ENCODE measurements at regions not wholly inside any gene's neighbourhood (a gene's known extent, or its start where the extent isn't known, plus 50 kb on each side); places are given as distances from the start of the nearest gene placed in this dataset.
A peak's percentile ranks its signal among the peaks of the same experiment; 100 is the strongest.

- Histone ChIP-seq H3K4me1 (ENCODE audit: control insufficient read depth, low read length) (peaks cover 89% of the 10 kb centered on the region), H3K27me3 (ENCODE audit: control insufficient read depth, low read length) (no peaks in the 10 kb centered on the region), H3K9me2 (replicated peaks; ENCODE audit: control insufficient read depth, low read length) (no peaks in the 10 kb centered on the region), H3K4me2 (ENCODE audit: low read length) (no peak overlapping the region), H3K27ac (ENCODE audit: low read depth, low read length) (no peak overlapping the region), H3K9me3 (ENCODE audit: control insufficient read depth, insufficient read depth, low read length) (no peaks in the 10 kb centered on the region), H3F3A (ENCODE audit: control insufficient read depth, insufficient read depth) (no peaks in the 10 kb centered on the region), H3K79me2 (ENCODE audit: control insufficient read depth, low read length) (no peaks in the 10 kb centered on the region), H3K36me3 (ENCODE audit: control insufficient read depth, low read length) (no peaks in the 10 kb centered on the region), H3K4me3 (ENCODE audit: low read length) (no peak overlapping the region), H4K20me1 (ENCODE audit: control insufficient read depth, insufficient read depth, low read depth, low read length) (no peaks in the 10 kb centered on the region)
- TF ChIP-seq CTCF (IDR thresholded peaks at IDR 0.05; ENCODE audit: low read depth, low read length, poor library complexity, severe bottlenecking) (peak; percentile 42), EZH2phosphoT487 (IDR thresholded peaks at IDR 0.05; ENCODE audit: borderline replicate concordance, low read length) (no peak)
Measured at GRCh38 chr15:70265466-70265978, 167.8 kb upstream of the TLE3 start.

GRCh38 chr15:70264738-70265465, 167.2 kb upstream of the TLE3 start:
- TF ChIP-seq CTCF (IDR thresholded peaks at IDR 0.05; ENCODE audit: low read depth, low read length, poor library complexity, severe bottlenecking) (no peak), EZH2phosphoT487 (IDR thresholded peaks at IDR 0.05; ENCODE audit: borderline replicate concordance, low read length) (no peak)
- Histone ChIP-seq H3K4me2 (ENCODE audit: low read length) (peak overlapping the region; percentile 26; the same call in 1 of the 2 replicates), H3K27me3 (ENCODE audit: control insufficient read depth, low read length) (no peaks in the 10 kb centered on the region), H4K20me1 (ENCODE audit: control insufficient read depth, insufficient read depth, low read depth, low read length) (no peaks in the 10 kb centered on the region), H3K9me3 (ENCODE audit: control insufficient read depth, insufficient read depth, low read length) (no peaks in the 10 kb centered on the region), H3K9me2 (replicated peaks; ENCODE audit: control insufficient read depth, low read length) (no peaks in the 10 kb centered on the region), H3F3A (ENCODE audit: control insufficient read depth, insufficient read depth) (no peaks in the 10 kb centered on the region), H3K4me1 (ENCODE audit: control insufficient read depth, low read length) (peaks cover 89% of the 10 kb centered on the region), H3K4me3 (ENCODE audit: low read length) (no peak overlapping the region), H3K27ac (ENCODE audit: low read depth, low read length) (no peak overlapping the region), H3K36me3 (ENCODE audit: control insufficient read depth, low read length) (no peaks in the 10 kb centered on the region), H3K79me2 (ENCODE audit: control insufficient read depth, low read length) (no peaks in the 10 kb centered on the region)

GRCh38 chr15:70264014-70264582, 166.4 kb upstream of the TLE3 start:
- H3K36me3 ChIP-seq (ENCODE audit: control insufficient read depth, low read length), result no peaks in the 10 kb centered on the region
- H3K4me3 ChIP-seq (ENCODE audit: low read length), result no peak overlapping the region
- H3K27ac ChIP-seq (ENCODE audit: low read depth, low read length), result no peak overlapping the region
- H4K20me1 ChIP-seq (ENCODE audit: control insufficient read depth, insufficient read depth, low read depth, low read length), result no peaks in the 10 kb centered on the region
- no peaks in the 10 kb centered on the region for H3K27me3 ChIP-seq (ENCODE audit: control insufficient read depth, low read length)
- no peaks in the 10 kb centered on the region for H3F3A ChIP-seq (ENCODE audit: control insufficient read depth, insufficient read depth)
- peak overlapping the region; percentile 44; the same call in 1 of the 2 replicates for H3K4me2 ChIP-seq (ENCODE audit: low read length)
- H3K79me2 ChIP-seq (ENCODE audit: control insufficient read depth, low read length), result no peaks in the 10 kb centered on the region
- H3K4me1 ChIP-seq (ENCODE audit: control insufficient read depth, low read length), result peaks cover 89% of the 10 kb centered on the region
- TF ChIP-seq EZH2phosphoT487 (IDR thresholded peaks at IDR 0.05; ENCODE audit: borderline replicate concordance, low read length), result no peak
- TF ChIP-seq CTCF (IDR thresholded peaks at IDR 0.05; ENCODE audit: low read depth, low read length, poor library complexity, severe bottlenecking), result no peak
- no peaks in the 10 kb centered on the region for H3K9me2 ChIP-seq (replicated peaks; ENCODE audit: control insufficient read depth, low read length)
- no peaks in the 10 kb centered on the region for H3K9me3 ChIP-seq (ENCODE audit: control insufficient read depth, insufficient read depth, low read length)
